22Rv1 (cell line): ENCODE measurements at regions not wholly inside any gene's neighbourhood (a gene's known extent, or its start where the extent isn't known, plus 50 kb on each side); places are given as distances from the start of the nearest gene placed in this dataset.

Experiments used
- H3K27ac ChIP-seq: fragments of 450-650 bp; 2 replicates; pipeline ENCODE4 v1.5.1; 2017
- CTCF ChIP-seq: fragments of 450-650 bp; IDR thresholded peaks from 2 replicates; pipeline ENCODE4 v1.5.1; 2017; ENCODE audit warnings: mild to moderate bottlenecking
- ZFX ChIP-seq: fragments of 450-650 bp; IDR thresholded peaks from 2 replicates; pipeline ENCODE4 v1.6.1; 2017; ENCODE audit warnings: antibody characterized with exemption, borderline replicate concordance

DNA sequence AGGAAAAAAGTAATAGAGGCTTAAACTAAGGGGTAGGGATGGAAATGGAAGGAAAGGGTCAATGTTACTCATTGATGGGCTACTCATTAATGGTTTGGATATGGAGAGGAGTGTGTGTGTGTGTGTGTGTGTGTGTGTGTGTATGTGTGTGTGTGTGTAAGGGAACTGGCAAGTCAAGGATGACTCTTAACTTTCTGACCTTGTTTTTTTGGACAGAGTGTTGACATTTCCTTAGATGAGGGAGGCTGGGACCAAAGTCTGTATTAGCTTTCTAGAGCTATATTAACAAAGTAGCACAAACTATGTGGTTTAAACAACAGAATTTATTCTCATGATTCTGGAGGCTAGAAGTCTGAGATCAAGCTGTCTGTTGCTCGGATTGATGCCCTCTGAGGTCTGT is 202.7 kb downstream of the GBA3 start:
- TF ChIP-seq CTCF: no peak
- no peak for TF ChIP-seq ZFX

DNA sequence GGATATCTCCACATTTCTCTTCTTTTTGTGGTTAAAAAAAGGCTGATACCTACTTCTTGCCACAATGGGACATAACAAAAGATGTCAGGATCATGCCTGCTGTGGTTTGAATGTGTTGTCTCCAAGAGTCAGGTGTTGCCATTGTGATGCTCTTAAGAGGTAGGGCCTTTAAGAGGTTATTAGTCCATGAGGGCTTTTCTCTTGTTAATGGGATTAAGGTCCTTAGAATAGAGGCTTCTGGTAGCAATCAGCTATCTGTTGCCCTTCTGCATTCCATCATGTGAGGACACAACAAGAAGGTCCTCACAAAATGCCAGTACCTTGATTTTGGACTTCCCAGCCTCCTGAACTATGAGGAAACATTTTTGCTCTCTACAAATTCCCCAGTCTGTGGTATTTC is 191.4 kb downstream of the GBA3 start:
- H3K27ac ChIP-seq: no peak overlapping the region
- TF ChIP-seq CTCF (no peak), ZFX (no peak)

More for the DNA sequence above, 202.7 kb downstream of the GBA3 start:
- H3K27ac ChIP-seq: no peak overlapping the region

DNA sequence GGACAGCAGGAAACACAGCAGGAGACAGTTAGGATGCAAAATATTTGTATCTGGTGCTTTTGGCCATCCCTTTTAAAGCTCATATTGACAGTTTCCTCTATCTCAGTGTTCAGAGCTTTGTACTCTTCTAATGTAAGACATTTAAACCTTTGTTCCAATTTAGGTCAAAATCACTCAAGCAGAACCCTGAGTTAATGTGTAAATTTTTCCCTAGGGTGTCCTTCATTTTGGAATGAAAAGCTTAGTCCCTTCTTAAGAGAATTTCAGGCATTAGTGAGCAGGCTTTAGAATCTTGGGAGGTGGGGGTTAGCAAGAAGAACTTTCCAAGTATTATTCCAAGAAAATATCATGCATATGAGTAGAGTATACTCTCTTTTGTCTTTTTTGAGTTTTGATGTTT is 188.7 kb downstream of the GBA3 start:
- H3K27ac ChIP-seq: no peak overlapping the region

DNA sequence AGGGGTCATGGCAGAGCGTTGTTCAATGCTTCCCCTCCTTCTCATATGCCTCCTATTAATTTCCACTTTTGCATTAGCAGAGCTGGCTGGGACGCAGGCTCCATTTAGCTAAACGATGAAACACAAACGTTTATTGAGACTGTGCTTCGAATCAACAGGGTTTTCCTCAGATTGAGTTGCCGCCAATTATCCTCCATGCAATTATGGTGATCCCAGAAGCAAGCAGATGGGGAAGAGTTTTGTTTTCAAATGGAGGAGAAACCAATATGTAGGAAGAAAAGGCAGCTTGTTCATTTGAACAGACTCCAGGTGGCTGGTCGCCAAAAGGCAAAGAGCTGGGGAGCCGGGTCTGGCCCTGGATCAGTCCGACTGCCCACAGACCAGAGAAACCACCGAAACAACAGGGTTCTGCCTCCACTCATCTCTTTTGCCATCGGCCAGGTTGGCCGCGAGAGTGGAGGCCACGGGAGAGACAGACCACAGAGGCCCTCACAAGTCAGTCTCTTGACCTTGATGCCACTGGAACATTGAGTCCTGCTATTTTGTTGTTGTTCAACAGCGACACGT is 184.8 kb downstream of the GBA3 start:
- H3K27ac ChIP-seq: no peak overlapping the region
- TF ChIP-seq CTCF (no peak), ZFX (no peak)

More for the DNA sequence above, 188.7 kb downstream of the GBA3 start:
- TF ChIP-seq ZFX (no peak), CTCF (no peak)

- TF ChIP-seq CTCF (no peak), ZFX (no peak)
These were observed 183.5 kb downstream of the GBA3 start for GRCh38 chr4:22876270-22876669.

DNA sequence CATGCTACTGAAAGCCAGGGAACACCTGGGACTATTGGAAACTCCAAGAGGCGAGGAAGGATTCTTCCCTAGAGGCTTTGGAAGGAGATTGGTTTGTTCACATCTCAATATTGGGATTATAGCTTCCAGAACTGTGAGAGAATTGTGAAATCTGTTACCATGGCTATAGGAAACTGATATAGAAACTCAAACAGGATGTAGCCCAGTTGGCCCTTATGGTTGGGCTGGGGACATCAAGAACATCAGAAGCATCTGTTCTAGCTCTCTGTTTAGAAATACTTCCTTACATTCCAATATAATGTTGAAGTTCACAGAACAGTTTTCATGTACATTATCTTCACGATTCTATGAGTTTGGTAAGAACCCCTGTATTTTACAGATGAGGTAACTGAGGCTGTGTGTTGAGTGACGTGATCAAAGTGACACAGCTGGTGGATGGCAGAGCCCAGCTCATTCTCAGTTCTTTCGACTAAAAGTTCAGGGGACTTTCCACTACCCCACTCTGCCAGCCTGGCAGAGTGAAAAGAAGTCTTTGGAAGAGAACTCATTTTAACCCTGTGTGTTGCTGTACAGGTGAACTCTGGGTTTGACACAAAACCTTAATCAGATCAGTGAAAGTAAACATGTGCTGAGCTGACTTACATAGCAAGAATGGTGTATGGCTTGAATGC is 183.0 kb downstream of the GBA3 start:
- H3K27ac ChIP-seq: no peak overlapping the region
- TF ChIP-seq CTCF: no peak
- TF ChIP-seq ZFX: no peak

More at GRCh38 chr4:22876270-22876669, 183.5 kb downstream of the GBA3 start:
- no peak overlapping the region for H3K27ac ChIP-seq

DNA sequence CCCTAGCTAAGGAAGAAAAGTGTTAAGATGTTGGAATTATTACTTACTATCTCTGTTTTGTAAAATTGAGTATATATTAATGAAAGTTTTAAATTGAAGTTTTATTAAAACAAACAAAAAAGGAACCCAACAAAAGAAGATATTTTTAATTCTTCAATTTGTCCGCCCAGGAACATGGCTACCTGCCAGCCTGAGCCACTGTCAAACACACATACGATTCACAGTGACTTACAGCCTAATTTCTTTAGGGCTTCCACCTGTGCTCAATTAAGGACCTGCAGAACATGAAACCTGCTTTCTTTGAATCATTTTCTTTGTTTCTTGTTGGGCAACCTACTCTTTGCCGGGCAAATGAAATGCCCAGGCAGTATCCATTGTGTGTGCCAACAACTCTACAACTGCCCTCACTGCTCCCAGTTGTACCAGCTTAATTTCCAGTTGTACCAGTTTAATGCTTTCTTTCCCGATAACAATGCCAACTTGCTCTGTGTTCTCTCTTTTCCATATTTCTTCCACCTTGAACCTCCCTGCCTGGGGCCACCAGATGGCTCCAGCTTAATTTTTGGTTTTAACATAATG is 181.7 kb downstream of the GBA3 start:
- no peak overlapping the region for H3K27ac ChIP-seq
- TF ChIP-seq ZFX: no peak
- no peak for TF ChIP-seq CTCF
